ENCODE measurements at regions not wholly inside any gene's neighbourhood (a gene's known extent, or its start where the extent isn't known, plus 50 kb on each side); places are given as distances from the start of the nearest gene placed in this dataset.

- intact Hi-C loops (cut with DNase I) = no loop called here
- Histone ChIP-seq H3K27ac (no peak overlapping the region), H3K36me3 (no peaks in the 10 kb centered on the region), H3K4me3 (no peak overlapping the region), H3K9me3 (no peaks in the 10 kb centered on the region), H3K4me1 (no peaks in the 10 kb centered on the region), H3K27me3 (no peaks in the 10 kb centered on the region)
- DNase-seq (no peak), ATAC-seq (no peak)
- TF ChIP-seq CTCF (IDR thresholded peaks at IDR 0.05) = no peak
These were observed 149.1 kb downstream of the PDCD6IP start for GRCh38 chr3:33947272-33948195.

GRCh38 chr3:33949074-33949473 lies 150.6 kb downstream of the PDCD6IP start:
- H3K9me3 ChIP-seq = no peaks in the 10 kb centered on the region
- no peak overlapping the region for H3K27ac ChIP-seq
- H3K4me1 ChIP-seq = no peaks in the 10 kb centered on the region
- ATAC-seq (no peak), DNase-seq (no peak)
- TF ChIP-seq CTCF (IDR thresholded peaks at IDR 0.05) = no peak
- H3K36me3 ChIP-seq = no peaks in the 10 kb centered on the region
- no peaks in the 10 kb centered on the region for H3K27me3 ChIP-seq
- no peak overlapping the region for H3K4me3 ChIP-seq
- intact Hi-C loops (cut with DNase I) = no loop called here

GRCh38 chr3:33954956-33955355 lies 156.5 kb downstream of the PDCD6IP start:
- intact Hi-C loops (cut with DNase I) = no loop called here
- no peak for DNase-seq
- no peak for TF ChIP-seq CTCF (IDR thresholded peaks at IDR 0.05)
- no peak for ATAC-seq
- Histone ChIP-seq H3K27me3 (no peaks in the 10 kb centered on the region), H3K4me1 (no peaks in the 10 kb centered on the region), H3K27ac (no peak overlapping the region), H3K9me3 (no peaks in the 10 kb centered on the region), H3K36me3 (no peaks in the 10 kb centered on the region), H3K4me3 (no peak overlapping the region)

- Histone ChIP-seq H3K4me3 (no peak overlapping the region), H3K4me1 (no peaks in the 10 kb centered on the region), H3K27me3 (no peaks in the 10 kb centered on the region), H3K9me3 (no peaks in the 10 kb centered on the region), H3K27ac (no peak overlapping the region), H3K36me3 (no peaks in the 10 kb centered on the region)
- intact Hi-C loops (cut with DNase I) = no loop called here
- TF ChIP-seq CTCF (IDR thresholded peaks at IDR 0.05) = no peak
- no peak for ATAC-seq
- no peak for DNase-seq
These were observed 157.8 kb downstream of the PDCD6IP start for GRCh38 chr3:33956206-33956605.

- H3K4me3 ChIP-seq = no peak overlapping the region
- no peak for TF ChIP-seq CTCF (IDR thresholded peaks at IDR 0.05)
- intact Hi-C loops (cut with DNase I) = no loop called here
- H3K9me3 ChIP-seq = no peaks in the 10 kb centered on the region
- no peaks in the 10 kb centered on the region for H3K4me1 ChIP-seq
- H3K27ac ChIP-seq = no peak overlapping the region
- DNase-seq (no peak), ATAC-seq (no peak)
- no peaks in the 10 kb centered on the region for H3K36me3 ChIP-seq
- H3K27me3 ChIP-seq = no peaks in the 10 kb centered on the region
These were observed 158.3 kb downstream of the PDCD6IP start for GRCh38 chr3:33956776-33957175.

Data from left lung (tissue), 4 donors.